OCI-LY3 (cell line): ENCODE measurements at regions not wholly inside any gene's neighbourhood (a gene's known extent, or its start where the extent isn't known, plus 50 kb on each side); places are given as distances from the start of the nearest gene placed in this dataset.
"Not testable (repeated sequence)": the region's sequence is repeated elsewhere in the genome, so short reads cannot be mapped to it uniquely, and the experiment has no call there.

Experiments used
- CTCF ChIP-seq: fragments of 200-600, 300-600 bp; sonication (generic); IDR thresholded peaks from 2 replicates; pipeline ENCODE4 v1.5.1; 2014; ENCODE audit warnings: antibody characterized with exemption, low read length, low read depth
- EZH2phosphoT487 ChIP-seq: fragments of 200-600 bp; shearing (Covaris generic); IDR thresholded peaks from 2 replicates; pipeline ENCODE4 v1.6.1; 2018; ENCODE audit warnings: antibody characterized with exemption, mixed run types, low read depth

GRCh38 chr12:93238512-93239262, 139.0 kb upstream of the NUDT4 start:
- not testable (repeated sequence) for TF ChIP-seq CTCF, EZH2phosphoT487
